CD14-positive monocyte (primary cell): ENCODE measurements at regions not wholly inside any gene's neighbourhood (a gene's known extent, or its start where the extent isn't known, plus 50 kb on each side); places are given as distances from the start of the nearest gene placed in this dataset.

Experiments used
- DNase-seq, 3 donors: peaks; one replicate each; pipeline ENCODE4 v3.0.0-alpha.2; 2011 to 2022
- H2AFZ ChIP-seq: 2 replicates; pipeline ENCODE4 v1.6.0; 2012; ENCODE audit warnings: mild to moderate bottlenecking, low read depth, low read length, inconsistent platforms; ENCODE audit not compliant: insufficient read depth, poor library complexity, severe bottlenecking
- H3K27ac ChIP-seq, 2 donors: 1 replicate in 1 of 2; 2 replicates in 1 of 2; pipeline ENCODE4 v1.5.1; 2012 to 2013; ENCODE audit warnings: low read length in 2 of 2, control low read depth in 1 of 2, inconsistent platforms in 1 of 2, low read depth in 1 of 2, mild to moderate bottlenecking in 1 of 2
- H3K27me3 ChIP-seq, 2 donors: one replicate each; pipeline versions ENCODE4 v1.6.0 to v1.6.1; 2011 to 2013; ENCODE audit warnings: low read length in 2 of 2; ENCODE audit not compliant: control insufficient read depth in 2 of 2, insufficient read depth in 2 of 2
- H3K36me3 ChIP-seq, 2 donors: replicated peaks in 1 of 2; 1 replicate in 1 of 2; 2 replicates in 1 of 2; pipeline versions ENCODE4 v1.5.1 to v1.6.1; 2012 to 2013; ENCODE audit warnings: low read length in 2 of 2, control low read depth in 1 of 2, inconsistent platforms in 1 of 2, mild to moderate bottlenecking in 1 of 2; ENCODE audit not compliant: insufficient read depth in 2 of 2, control insufficient read depth in 1 of 2
- H3K4me1 ChIP-seq, 2 donors: 1 replicate in 1 of 2; 2 replicates in 1 of 2; pipeline versions ENCODE4 v1.5.1 to v1.6.1; 2012 to 2013; ENCODE audit warnings: low read length in 2 of 2, control low read depth in 1 of 2, inconsistent platforms in 1 of 2, mild to moderate bottlenecking in 1 of 2, moderate library complexity in 1 of 2; ENCODE audit not compliant: insufficient read depth in 2 of 2, control insufficient read depth in 1 of 2
- H3K4me2 ChIP-seq: replicated peaks from 2 replicates; pipeline ENCODE3; 2012; ENCODE audit warnings: low read length, moderate library complexity, mild to moderate bottlenecking; ENCODE audit not compliant: poor library complexity, severe bottlenecking; ENCODE audit errors: extremely low read depth
- H3K4me3 ChIP-seq, 3 experiments: fragments of 200-600 bp in 1 of 3; sonication (generic) in 1 of 3; replicated peaks in 1 of 3; 1 replicate in 2 of 3; 2 replicates in 1 of 3; pipeline ENCODE4 v1.5.1; 2011 to 2013; ENCODE audit warnings: low read length in 3 of 3, mild to moderate bottlenecking in 3 of 3, control low read depth in 2 of 3, low read depth in 2 of 3, inconsistent platforms in 1 of 3, moderate library complexity in 1 of 3
- H3K79me2 ChIP-seq: 2 replicates; pipeline ENCODE4 v1.6.0; 2012; ENCODE audit warnings: mild to moderate bottlenecking, control low read depth, inconsistent platforms, low read length, moderate library complexity; ENCODE audit not compliant: insufficient read depth
- H3K9ac ChIP-seq: 2 replicates; pipeline ENCODE4 v1.6.0; 2017; ENCODE audit warnings: low read length, mild to moderate bottlenecking; ENCODE audit not compliant: insufficient read depth, poor library complexity, severe bottlenecking
- H3K9me3 ChIP-seq, 2 donors: replicated peaks in 1 of 2; 1 replicate in 1 of 2; 2 replicates in 1 of 2; pipeline versions ENCODE4 v1.5.1 to v1.6.1; 2012 to 2013; ENCODE audit warnings: low read length in 2 of 2, control low read depth in 1 of 2; ENCODE audit not compliant: control insufficient read depth in 1 of 2, insufficient read depth in 1 of 2
- H4K20me1 ChIP-seq: 2 replicates; pipeline ENCODE4 v1.6.0; 2012; ENCODE audit warnings: mild to moderate bottlenecking, low read length, control low read depth, moderate library complexity; ENCODE audit not compliant: insufficient read depth
- H3K27ac Mint-ChIP-seq, 7 donors: one replicate each; pipeline ENCODE4 v1.8.0; 2020; ENCODE audit warnings: mild to moderate bottlenecking in 7 of 7, mixed read lengths in 7 of 7, moderate library complexity in 6 of 7, inconsistent platforms in 2 of 7
- H3K27me3 Mint-ChIP-seq, 3 donors: one replicate each; pipeline ENCODE4 v1.8.0; 2021 to 2022; ENCODE audit warnings: low read depth in 3 of 3, mild to moderate bottlenecking in 3 of 3, mixed read lengths in 3 of 3, moderate library complexity in 3 of 3, inconsistent platforms in 1 of 3
- H3K36me3 Mint-ChIP-seq, 2 donors: one replicate each; pipeline ENCODE4 v1.8.0; 2020; ENCODE audit warnings: mixed read lengths in 2 of 2, inconsistent platforms in 1 of 2, mild to moderate bottlenecking in 1 of 2
- H3K4me1 Mint-ChIP-seq: one replicate; pipeline ENCODE4 v1.8.0; 2020; ENCODE audit warnings: mild to moderate bottlenecking, mixed read lengths
- H3K4me3 Mint-ChIP-seq, 2 donors: one replicate each; pipeline ENCODE4 v1.8.0; 2020; ENCODE audit warnings: mild to moderate bottlenecking in 2 of 2, mixed read lengths in 2 of 2, moderate library complexity in 1 of 2
- H3K9me3 Mint-ChIP-seq, 7 donors: one replicate each; pipeline ENCODE4 v1.8.0; 2020 to 2022; ENCODE audit warnings: mixed read lengths in 7 of 7, mild to moderate bottlenecking in 6 of 7, moderate library complexity in 6 of 7, inconsistent platforms in 2 of 7
- WGBS: methylation state at CpG from one replicate; pipeline ENCODE4 v1.1.5; 2013; ENCODE audit warnings: missing lambda C conversion rate; ENCODE audit not compliant: insufficient coverage; 5-methylcytosine and 5-hydroxymethylcytosine counted together
- intact Hi-C, 2 donors: fragments of 100-400 bp; cut with micrococcal nuclease; formaldehyde crosslinking; loops; one replicate each; pipeline versions ENCODE4 v1.15.0 to v1.15.1; 2023
- TF ChIP-seq, protein P1 (sequence below): fragments of 200-600 bp; IDR thresholded peaks from one replicate; pipeline ENCODE4 v1.8.0; 2022; ENCODE audit warnings: antibody characterized with exemption, mild to moderate bottlenecking

DNA sequence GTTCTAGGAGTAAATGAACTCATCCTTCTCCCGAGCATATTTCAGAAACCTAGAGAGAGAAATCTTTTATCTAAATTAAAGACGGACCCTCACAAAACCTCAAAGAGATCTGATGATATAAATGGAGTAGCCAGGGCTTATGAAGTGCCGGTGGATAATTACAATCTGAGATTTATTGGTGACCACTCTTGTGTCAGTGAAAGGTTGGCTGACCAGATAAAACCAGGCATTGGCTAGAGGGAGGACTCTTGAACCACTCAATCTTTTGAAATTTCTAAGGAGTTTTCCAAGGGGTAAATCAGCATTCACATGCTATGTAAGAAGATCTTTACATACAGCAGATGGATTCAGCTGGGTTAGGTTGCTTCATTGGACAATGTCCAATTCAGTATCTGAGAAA, 227.3 kb upstream of the MMADHC start:
- no peak overlapping the region for H3K27ac Mint-ChIP-seq
- DNase-seq = no peak
- no peaks in the 10 kb centered on the region for H3K27me3 Mint-ChIP-seq
- Histone ChIP-seq H2AFZ (no peak overlapping the region), H3K9ac (no peak overlapping the region), H3K9me3 (no peaks in the 10 kb centered on the region), H3K27ac (no peak overlapping the region), H3K4me2 (no peak overlapping the region), H3K36me3 (no peaks in the 10 kb centered on the region), H4K20me1 (no peaks in the 10 kb centered on the region), H3K27me3 (no peaks in the 10 kb centered on the region), H3K79me2 (no peaks in the 10 kb centered on the region), H3K4me3 (no peak overlapping the region), H3K4me1 (no peaks in the 10 kb centered on the region)
- no peak overlapping the region for H3K4me3 Mint-ChIP-seq
- H3K36me3 Mint-ChIP-seq = no peaks in the 10 kb centered on the region
- intact Hi-C loops = no loop called here
- TF ChIP-seq, protein P1, sequence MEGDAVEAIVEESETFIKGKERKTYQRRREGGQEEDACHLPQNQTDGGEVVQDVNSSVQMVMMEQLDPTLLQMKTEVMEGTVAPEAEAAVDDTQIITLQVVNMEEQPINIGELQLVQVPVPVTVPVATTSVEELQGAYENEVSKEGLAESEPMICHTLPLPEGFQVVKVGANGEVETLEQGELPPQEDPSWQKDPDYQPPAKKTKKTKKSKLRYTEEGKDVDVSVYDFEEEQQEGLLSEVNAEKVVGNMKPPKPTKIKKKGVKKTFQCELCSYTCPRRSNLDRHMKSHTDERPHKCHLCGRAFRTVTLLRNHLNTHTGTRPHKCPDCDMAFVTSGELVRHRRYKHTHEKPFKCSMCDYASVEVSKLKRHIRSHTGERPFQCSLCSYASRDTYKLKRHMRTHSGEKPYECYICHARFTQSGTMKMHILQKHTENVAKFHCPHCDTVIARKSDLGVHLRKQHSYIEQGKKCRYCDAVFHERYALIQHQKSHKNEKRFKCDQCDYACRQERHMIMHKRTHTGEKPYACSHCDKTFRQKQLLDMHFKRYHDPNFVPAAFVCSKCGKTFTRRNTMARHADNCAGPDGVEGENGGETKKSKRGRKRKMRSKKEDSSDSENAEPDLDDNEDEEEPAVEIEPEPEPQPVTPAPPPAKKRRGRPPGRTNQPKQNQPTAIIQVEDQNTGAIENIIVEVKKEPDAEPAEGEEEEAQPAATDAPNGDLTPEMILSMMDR = no peak
- H3K9me3 Mint-ChIP-seq = peaks cover 0 to 5% (median 1%) of the 10 kb centered on the region in 7 donors
- H3K4me1 Mint-ChIP-seq = no peaks in the 10 kb centered on the region
- 100% methylated on average over 1 of the region's 3 CpGs for WGBS

- WGBS = no CpG with 5 or more reads among the region's 1 CpG
- Histone ChIP-seq H3K4me3 (no peak overlapping the region), H3K79me2 (no peaks in the 10 kb centered on the region), H3K27me3 (no peaks in the 10 kb centered on the region), H4K20me1 (no peaks in the 10 kb centered on the region), H3K9ac (no peak overlapping the region), H2AFZ (no peak overlapping the region), H3K36me3 (no peaks in the 10 kb centered on the region), H3K4me1 (peaks cover 0 to 1% of the 10 kb centered on the region in 2 donors), H3K27ac (no peak overlapping the region), H3K4me2 (no peak overlapping the region), H3K9me3 (no peaks in the 10 kb centered on the region)
- TF ChIP-seq, protein P1 = no peak
- intact Hi-C loops = no loop called here
- H3K4me3 Mint-ChIP-seq = no peak overlapping the region
- H3K9me3 Mint-ChIP-seq = peaks cover 0 to 6% (median 2%) of the 10 kb centered on the region in 7 donors
- no peaks in the 10 kb centered on the region for H3K36me3 Mint-ChIP-seq
- H3K27ac Mint-ChIP-seq = no peak overlapping the region
- H3K27me3 Mint-ChIP-seq = peaks cover 0 to 1% (median 0%) of the 10 kb centered on the region in 3 donors
- no peaks in the 10 kb centered on the region for H3K4me1 Mint-ChIP-seq
- DNase-seq = no peak
Observed at GRCh38 chr2:149814049-149814448, 226.5 kb upstream of the MMADHC start.
